Esophagus mucosa (tissue), 1 donor: ENCODE measurements at regions not wholly inside any gene's neighbourhood (a gene's known extent, or its start where the extent isn't known, plus 50 kb on each side); places are given as distances from the start of the nearest gene placed in this dataset.
"Not testable (repeated sequence)": the region's sequence is repeated elsewhere in the genome, so short reads cannot be mapped to it uniquely, and the experiment has no call there.

Source experiments
- ATAC-seq: fragments of 200-7000 bp; cut with Tn5 transposase; one replicate; pipeline ENCODE4 v1.9.1; 2020
- donor health status: DM: yes; HTN: yes; CAD: no.

GRCh38 chr2:215742021-215742420 is 271.3 kb downstream of the MREG start:
- no peak for ATAC-seq

- no peak for ATAC-seq
These were observed 273.3 kb downstream of the MREG start for GRCh38 chr2:215740071-215740470.

GRCh38 chr2:215738351-215738750 is 275.0 kb downstream of the MREG start:
- no peak for ATAC-seq

- ATAC-seq: no peak
These were observed 275.9 kb downstream of the MREG start for GRCh38 chr2:215737477-215737876.

GRCh38 chr2:215736653-215737290 is 276.6 kb downstream of the MREG start:
- no peak for ATAC-seq

- no peak for ATAC-seq
These were observed 282.2 kb downstream of the MREG start for GRCh38 chr2:215731108-215731658.

- no peak for ATAC-seq
These were observed 283.2 kb downstream of the MREG start for GRCh38 chr2:215729985-215730620.

GRCh38 chr2:215728504-215729065 is 284.8 kb downstream of the MREG start:
- ATAC-seq: no peak

GRCh38 chr2:215727507-215728503 is 285.5 kb downstream of the MREG start:
- ATAC-seq: no peak

- no peak for ATAC-seq
These were observed 287.3 kb downstream of the MREG start for GRCh38 chr2:215726070-215726469.

GRCh38 chr2:215724146-215724545 is 288.3 kb upstream of the FN1 start:
- no peak for ATAC-seq

GRCh38 chr2:215723631-215724011 is 287.8 kb upstream of the FN1 start:
- no peak for ATAC-seq

GRCh38 chr2:215722986-215723630 is 287.2 kb upstream of the FN1 start:
- ATAC-seq: no peak

GRCh38 chr2:215722125-215722524 is 286.3 kb upstream of the FN1 start:
- no peak for ATAC-seq

- not testable (repeated sequence) for ATAC-seq
These were observed 285.6 kb upstream of the FN1 start for GRCh38 chr2:215721515-215721914.

GRCh38 chr2:215718890-215719289 is 283.0 kb upstream of the FN1 start:
- ATAC-seq: no peak

- ATAC-seq: no peak
These were observed 282.6 kb upstream of the FN1 start for GRCh38 chr2:215718436-215718835.

- ATAC-seq: no peak
These were observed 281.9 kb upstream of the FN1 start for GRCh38 chr2:215717501-215718381.

- no peak for ATAC-seq
These were observed 281.1 kb upstream of the FN1 start for GRCh38 chr2:215716956-215717355.

GRCh38 chr2:215712871-215713790 is 277.3 kb upstream of the FN1 start:
- ATAC-seq: no peak
